ENCODE measurements at regions not wholly inside any gene's neighbourhood (a gene's known extent, or its start where the extent isn't known, plus 50 kb on each side); places are given as distances from the start of the nearest gene placed in this dataset.

DNA sequence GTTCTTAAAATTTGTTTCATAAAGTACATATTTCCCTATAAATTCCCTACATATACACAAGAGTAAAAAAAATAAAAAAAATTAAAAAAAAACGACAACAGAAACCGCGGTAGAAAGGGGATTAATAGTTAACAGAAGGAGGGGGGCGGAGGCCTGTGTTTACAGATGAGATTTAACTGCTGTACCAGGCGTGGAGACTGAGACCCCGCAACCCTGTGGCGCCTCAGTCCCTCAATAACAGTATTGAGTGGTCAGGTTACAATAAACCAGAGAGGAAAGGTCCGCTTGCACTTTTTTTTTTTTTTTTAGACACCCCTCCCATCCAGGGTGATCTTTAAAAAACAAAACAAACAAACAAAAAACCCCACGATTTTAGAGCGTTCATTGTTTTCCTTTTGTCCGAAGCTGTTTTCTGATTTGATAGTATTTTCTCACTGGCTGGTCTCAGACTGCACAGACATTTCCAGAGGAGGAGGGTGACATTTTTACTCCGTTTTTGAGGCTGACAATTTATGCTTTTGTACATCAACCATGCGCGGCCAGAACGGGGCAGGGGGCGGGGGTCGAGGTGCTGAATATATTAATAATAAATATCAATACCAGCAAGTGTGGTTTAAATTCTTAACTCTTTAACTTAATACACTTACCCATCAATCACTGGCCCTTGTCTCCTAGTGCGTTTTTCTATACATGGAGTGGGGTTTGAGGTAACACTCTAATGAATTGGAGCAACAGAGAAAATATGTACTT, 1223.9 kb downstream of the BRINP3 start:
- TF ChIP-seq POLR2AphosphoS5 (IDR thresholded peaks at IDR 0.05) = no peak
- TF ChIP-seq, protein P1, sequence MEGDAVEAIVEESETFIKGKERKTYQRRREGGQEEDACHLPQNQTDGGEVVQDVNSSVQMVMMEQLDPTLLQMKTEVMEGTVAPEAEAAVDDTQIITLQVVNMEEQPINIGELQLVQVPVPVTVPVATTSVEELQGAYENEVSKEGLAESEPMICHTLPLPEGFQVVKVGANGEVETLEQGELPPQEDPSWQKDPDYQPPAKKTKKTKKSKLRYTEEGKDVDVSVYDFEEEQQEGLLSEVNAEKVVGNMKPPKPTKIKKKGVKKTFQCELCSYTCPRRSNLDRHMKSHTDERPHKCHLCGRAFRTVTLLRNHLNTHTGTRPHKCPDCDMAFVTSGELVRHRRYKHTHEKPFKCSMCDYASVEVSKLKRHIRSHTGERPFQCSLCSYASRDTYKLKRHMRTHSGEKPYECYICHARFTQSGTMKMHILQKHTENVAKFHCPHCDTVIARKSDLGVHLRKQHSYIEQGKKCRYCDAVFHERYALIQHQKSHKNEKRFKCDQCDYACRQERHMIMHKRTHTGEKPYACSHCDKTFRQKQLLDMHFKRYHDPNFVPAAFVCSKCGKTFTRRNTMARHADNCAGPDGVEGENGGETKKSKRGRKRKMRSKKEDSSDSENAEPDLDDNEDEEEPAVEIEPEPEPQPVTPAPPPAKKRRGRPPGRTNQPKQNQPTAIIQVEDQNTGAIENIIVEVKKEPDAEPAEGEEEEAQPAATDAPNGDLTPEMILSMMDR (IDR thresholded peaks at IDR 0.05; ENCODE audit: poor library complexity, severe bottlenecking) = no peak
- TF ChIP-seq MXI1 (conservative IDR thresholded peaks at IDR 0.05; ENCODE audit: poor library complexity, severe bottlenecking) = no peak
- no peak for TF ChIP-seq TAF1 (IDR thresholded peaks at IDR 0.05; ENCODE audit: low read depth)
- TF ChIP-seq EZH2 (IDR thresholded peaks at IDR 0.05; ENCODE audit: borderline replicate concordance, insufficient read depth, low read length, poor library complexity, severe bottlenecking) = no peak
- TF ChIP-seq, protein P2, sequence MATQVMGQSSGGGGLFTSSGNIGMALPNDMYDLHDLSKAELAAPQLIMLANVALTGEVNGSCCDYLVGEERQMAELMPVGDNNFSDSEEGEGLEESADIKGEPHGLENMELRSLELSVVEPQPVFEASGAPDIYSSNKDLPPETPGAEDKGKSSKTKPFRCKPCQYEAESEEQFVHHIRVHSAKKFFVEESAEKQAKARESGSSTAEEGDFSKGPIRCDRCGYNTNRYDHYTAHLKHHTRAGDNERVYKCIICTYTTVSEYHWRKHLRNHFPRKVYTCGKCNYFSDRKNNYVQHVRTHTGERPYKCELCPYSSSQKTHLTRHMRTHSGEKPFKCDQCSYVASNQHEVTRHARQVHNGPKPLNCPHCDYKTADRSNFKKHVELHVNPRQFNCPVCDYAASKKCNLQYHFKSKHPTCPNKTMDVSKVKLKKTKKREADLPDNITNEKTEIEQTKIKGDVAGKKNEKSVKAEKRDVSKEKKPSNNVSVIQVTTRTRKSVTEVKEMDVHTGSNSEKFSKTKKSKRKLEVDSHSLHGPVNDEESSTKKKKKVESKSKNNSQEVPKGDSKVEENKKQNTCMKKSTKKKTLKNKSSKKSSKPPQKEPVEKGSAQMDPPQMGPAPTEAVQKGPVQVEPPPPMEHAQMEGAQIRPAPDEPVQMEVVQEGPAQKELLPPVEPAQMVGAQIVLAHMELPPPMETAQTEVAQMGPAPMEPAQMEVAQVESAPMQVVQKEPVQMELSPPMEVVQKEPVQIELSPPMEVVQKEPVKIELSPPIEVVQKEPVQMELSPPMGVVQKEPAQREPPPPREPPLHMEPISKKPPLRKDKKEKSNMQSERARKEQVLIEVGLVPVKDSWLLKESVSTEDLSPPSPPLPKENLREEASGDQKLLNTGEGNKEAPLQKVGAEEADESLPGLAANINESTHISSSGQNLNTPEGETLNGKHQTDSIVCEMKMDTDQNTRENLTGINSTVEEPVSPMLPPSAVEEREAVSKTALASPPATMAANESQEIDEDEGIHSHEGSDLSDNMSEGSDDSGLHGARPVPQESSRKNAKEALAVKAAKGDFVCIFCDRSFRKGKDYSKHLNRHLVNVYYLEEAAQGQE (IDR thresholded peaks at IDR 0.05; ENCODE audit: borderline replicate concordance) = no peak
